ENCODE measurements at regions not wholly inside any gene's neighbourhood (a gene's known extent, or its start where the extent isn't known, plus 50 kb on each side); places are given as distances from the start of the nearest gene placed in this dataset.

GRCh38 chr2:15839426-15840124 is 100.8 kb upstream of the MYCN start:
- Histone ChIP-seq H3K4me1 (ENCODE audit: low read length) (no peaks in the 10 kb centered on the region), H3K4me2 (ENCODE audit: low read length) (no peak overlapping the region), H2AFZ (ENCODE audit: low read depth, low read length) (no peak overlapping the region), H3K36me3 (replicated peaks; ENCODE audit: low read depth, low read length) (no peaks in the 10 kb centered on the region), H3K9me3 (ENCODE audit: insufficient read depth, low read length) (no peaks in the 10 kb centered on the region), H3K79me2 (ENCODE audit: low read length) (no peaks in the 10 kb centered on the region), H3K4me3 (ENCODE audit: low read length) (no peak overlapping the region), H3K9ac (ENCODE audit: low read length) (no peak overlapping the region), H3K27me3 (ENCODE audit: low read depth, low read length) (peaks cover 10% of the 10 kb centered on the region; the same call in 1 of the 2 replicates), H3K27ac (ENCODE audit: low read length) (no peak overlapping the region), H4K20me1 (ENCODE audit: insufficient read depth, low read length) (no peaks in the 10 kb centered on the region)
- TF ChIP-seq CTCF (IDR thresholded peaks at IDR 0.05; ENCODE audit: low read depth, low read length) (no peak), EZH2phosphoT487 (IDR thresholded peaks at IDR 0.05; ENCODE audit: low read depth) (no peak)

GRCh38 chr2:15840148-15840547 is 100.2 kb upstream of the MYCN start:
- Histone ChIP-seq H3K4me1 (ENCODE audit: low read length) (no peaks in the 10 kb centered on the region), H4K20me1 (ENCODE audit: insufficient read depth, low read length) (no peaks in the 10 kb centered on the region), H3K27ac (ENCODE audit: low read length) (no peak overlapping the region), H3K36me3 (replicated peaks; ENCODE audit: low read depth, low read length) (no peaks in the 10 kb centered on the region), H3K9me3 (ENCODE audit: insufficient read depth, low read length) (no peaks in the 10 kb centered on the region), H3K79me2 (ENCODE audit: low read length) (no peaks in the 10 kb centered on the region), H2AFZ (ENCODE audit: low read depth, low read length) (no peak overlapping the region), H3K4me2 (ENCODE audit: low read length) (no peak overlapping the region), H3K9ac (ENCODE audit: low read length) (no peak overlapping the region), H3K27me3 (ENCODE audit: low read depth, low read length) (peaks cover 10% of the 10 kb centered on the region; the same call in 1 of the 2 replicates), H3K4me3 (ENCODE audit: low read length) (no peak overlapping the region)
- no peak for TF ChIP-seq CTCF (IDR thresholded peaks at IDR 0.05; ENCODE audit: low read depth, low read length)
- no peak for TF ChIP-seq EZH2phosphoT487 (IDR thresholded peaks at IDR 0.05; ENCODE audit: low read depth)

GRCh38 chr2:15840969-15841368 is 99.4 kb upstream of the MYCN start:
- H3K27me3 ChIP-seq (ENCODE audit: low read depth, low read length) = peaks cover 10% of the 10 kb centered on the region; the same call in 1 of the 2 replicates
- no peaks in the 10 kb centered on the region for H3K79me2 ChIP-seq (ENCODE audit: low read length)
- no peaks in the 10 kb centered on the region for H3K4me1 ChIP-seq (ENCODE audit: low read length)
- H3K4me2 ChIP-seq (ENCODE audit: low read length) = no peak overlapping the region
- no peaks in the 10 kb centered on the region for H3K9me3 ChIP-seq (ENCODE audit: insufficient read depth, low read length)
- H3K9ac ChIP-seq (ENCODE audit: low read length) = no peak overlapping the region
- H3K36me3 ChIP-seq (replicated peaks; ENCODE audit: low read depth, low read length) = no peaks in the 10 kb centered on the region
- H4K20me1 ChIP-seq (ENCODE audit: insufficient read depth, low read length) = no peaks in the 10 kb centered on the region
- no peak overlapping the region for H3K27ac ChIP-seq (ENCODE audit: low read length)
- no peak overlapping the region for H2AFZ ChIP-seq (ENCODE audit: low read depth, low read length)
- no peak overlapping the region for H3K4me3 ChIP-seq (ENCODE audit: low read length)
- TF ChIP-seq CTCF (IDR thresholded peaks at IDR 0.05; ENCODE audit: low read depth, low read length) (no peak), EZH2phosphoT487 (IDR thresholded peaks at IDR 0.05; ENCODE audit: low read depth) (no peak)

- no peak overlapping the region for H3K27ac ChIP-seq (ENCODE audit: low read length)
- no peak overlapping the region for H3K9ac ChIP-seq (ENCODE audit: low read length)
- no peak overlapping the region for H2AFZ ChIP-seq (ENCODE audit: low read depth, low read length)
- H3K36me3 ChIP-seq (replicated peaks; ENCODE audit: low read depth, low read length) = no peaks in the 10 kb centered on the region
- no peak overlapping the region for H3K4me3 ChIP-seq (ENCODE audit: low read length)
- H3K9me3 ChIP-seq (ENCODE audit: insufficient read depth, low read length) = no peaks in the 10 kb centered on the region
- H4K20me1 ChIP-seq (ENCODE audit: insufficient read depth, low read length) = no peaks in the 10 kb centered on the region
- no peak overlapping the region for H3K4me2 ChIP-seq (ENCODE audit: low read length)
- no peak for TF ChIP-seq EZH2phosphoT487 (IDR thresholded peaks at IDR 0.05; ENCODE audit: low read depth)
- TF ChIP-seq CTCF (IDR thresholded peaks at IDR 0.05; ENCODE audit: low read depth, low read length) = no peak
- H3K27me3 ChIP-seq (ENCODE audit: low read depth, low read length) = peaks cover 10% of the 10 kb centered on the region; the same call in 1 of the 2 replicates
- H3K79me2 ChIP-seq (ENCODE audit: low read length) = no peaks in the 10 kb centered on the region
- no peaks in the 10 kb centered on the region for H3K4me1 ChIP-seq (ENCODE audit: low read length)
Measured at GRCh38 chr2:15841776-15842560, 98.4 kb upstream of the MYCN start.

Data from OCI-LY3 (cell line).